OCI-M2 (cell line): ENCODE measurements at regions not wholly inside any gene's neighbourhood (a gene's known extent, or its start where the extent isn't known, plus 50 kb on each side); places are given as distances from the start of the nearest gene placed in this dataset.
"Not testable (repeated sequence)": the region's sequence is repeated elsewhere in the genome, so short reads cannot be mapped to it uniquely, and the experiment has no call there.

Source experiments
- DNase-seq: peaks from one replicate; lab custom pipeline; 2025; ENCODE audit not compliant: unreplicated experiment; lab: John Stamatoyannopoulos, UW

DNA sequence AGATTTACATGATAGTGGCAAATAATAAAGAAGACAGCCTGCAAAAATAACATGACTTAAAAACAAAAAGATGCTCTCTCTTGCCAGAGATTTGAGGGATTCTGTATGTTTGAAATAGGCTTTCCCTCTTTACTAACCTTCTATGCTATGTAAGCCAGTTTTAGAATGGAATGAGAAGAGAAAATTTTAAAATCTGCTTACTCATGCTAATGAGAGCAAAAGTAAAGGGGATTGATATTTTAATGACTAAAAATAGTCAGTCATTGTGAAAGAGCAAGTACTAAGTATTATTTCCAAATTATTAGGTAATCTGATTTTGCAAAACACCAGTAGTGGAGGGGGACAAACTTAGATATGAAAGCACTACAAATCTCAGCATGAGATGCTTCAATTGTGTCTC, 563.3 kb upstream of the ADGRB3 start:
- DNase-seq: no peak

- DNase-seq: no peak
Measured at GRCh38 chr6:68069921-68070710, 565.0 kb upstream of the ADGRB3 start.

DNA sequence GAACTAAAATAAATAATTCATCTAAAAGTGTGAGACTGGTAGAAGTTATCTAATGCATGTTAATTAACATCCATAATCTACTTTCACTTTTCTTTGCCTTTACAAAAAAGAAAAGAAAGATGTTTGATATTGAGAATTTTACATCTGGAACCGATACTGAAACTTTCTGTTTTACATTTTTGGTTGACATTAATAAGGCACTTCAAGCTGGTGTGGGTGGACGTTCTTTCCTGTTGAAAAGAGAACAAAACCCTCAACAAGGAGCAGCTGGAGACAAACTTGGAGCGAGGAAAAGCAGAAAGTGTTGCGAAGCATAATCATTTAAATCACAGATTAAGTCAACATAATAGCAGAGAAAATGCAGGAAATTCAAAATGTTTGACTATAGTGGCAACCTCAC, 575.2 kb upstream of the ADGRB3 start:
- DNase-seq: no peak

GRCh38 chr6:68059261-68059660, 575.8 kb upstream of the ADGRB3 start:
- DNase-seq: no peak

- DNase-seq: not testable (repeated sequence)
Measured at GRCh38 chr6:68056596-68056995, 578.5 kb upstream of the ADGRB3 start.

DNA sequence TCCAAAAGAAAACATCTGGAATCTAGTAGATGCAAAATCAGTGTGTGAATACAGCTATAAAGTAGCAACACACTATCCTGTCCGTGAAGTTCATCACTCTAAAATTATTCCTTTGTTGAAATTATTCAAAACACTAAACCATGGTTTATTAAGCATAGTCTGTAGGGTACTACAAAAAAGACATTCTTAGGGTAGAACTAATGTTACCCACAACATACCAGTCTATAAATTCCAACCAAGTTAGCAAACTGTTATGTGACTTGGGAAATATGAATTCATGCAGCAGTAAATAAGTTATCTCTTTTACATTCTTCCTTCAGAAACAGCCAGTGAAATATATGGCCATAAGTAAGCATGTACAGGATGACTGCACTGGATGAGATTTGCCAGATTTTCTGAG, 580.3 kb upstream of the ADGRB3 start:
- DNase-seq: no peak

GRCh38 chr6:68053805-68054373, 581.2 kb upstream of the ADGRB3 start:
- DNase-seq: no peak

DNA sequence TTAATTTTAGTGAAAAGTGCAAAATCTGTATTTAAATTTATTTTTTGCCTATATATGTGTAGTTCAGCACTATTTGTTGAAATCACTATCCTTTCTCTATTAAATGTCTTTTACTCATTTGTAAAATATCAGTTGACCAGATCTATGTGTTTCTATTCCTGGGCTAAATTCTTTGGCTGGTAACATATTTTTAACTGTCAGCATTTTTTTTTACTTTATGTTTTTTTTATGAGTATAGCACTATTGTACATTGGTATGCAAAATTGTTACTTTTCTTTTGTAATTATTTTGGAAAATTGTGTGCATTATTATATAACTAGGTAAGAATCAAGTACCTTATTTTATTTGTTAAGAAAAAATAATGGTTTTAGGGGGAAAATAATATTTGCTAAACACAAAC, 582.8 kb upstream of the ADGRB3 start:
- DNase-seq: no peak

- no peak for DNase-seq
Measured at GRCh38 chr6:68049562-68049961, 585.5 kb upstream of the ADGRB3 start.

DNA sequence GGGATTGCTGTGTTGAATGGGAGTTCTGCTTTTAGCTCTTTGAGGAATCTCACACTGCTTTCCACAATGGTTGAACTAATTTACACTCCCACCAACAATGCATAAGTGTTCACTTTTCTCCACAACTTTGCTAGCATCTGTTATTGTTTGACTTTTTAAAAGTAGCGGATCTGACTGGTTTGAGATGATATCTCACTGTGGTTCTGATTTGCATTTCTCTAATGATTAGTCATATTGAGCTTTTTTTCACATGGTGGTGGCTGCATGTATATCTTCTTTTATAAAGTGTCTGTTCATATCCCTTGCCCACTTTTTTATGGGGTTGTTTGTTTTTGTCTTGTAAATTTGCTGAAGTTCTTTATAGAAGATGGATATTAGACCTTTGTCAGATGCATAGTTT, 588.3 kb upstream of the ADGRB3 start:
- DNase-seq: no peak

DNA sequence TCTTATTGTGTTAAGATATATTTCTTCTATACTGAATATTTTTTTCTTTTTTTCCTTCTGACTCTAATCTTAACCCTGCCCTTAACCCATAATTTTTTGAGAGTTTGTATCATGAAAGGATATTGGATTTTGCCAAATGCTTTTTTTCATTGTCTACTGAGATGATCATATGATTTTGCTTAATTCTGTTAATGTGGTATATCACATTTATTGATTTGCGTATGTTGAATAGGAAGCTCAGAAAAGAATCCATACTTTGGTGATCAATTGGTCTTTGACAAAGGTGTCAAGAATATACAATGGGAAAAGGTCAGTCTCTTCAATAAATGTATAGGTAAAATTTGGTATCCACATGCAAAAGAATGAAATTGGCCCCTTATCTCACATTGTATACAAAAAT, 588.8 kb upstream of the ADGRB3 start:
- DNase-seq: no peak

DNA sequence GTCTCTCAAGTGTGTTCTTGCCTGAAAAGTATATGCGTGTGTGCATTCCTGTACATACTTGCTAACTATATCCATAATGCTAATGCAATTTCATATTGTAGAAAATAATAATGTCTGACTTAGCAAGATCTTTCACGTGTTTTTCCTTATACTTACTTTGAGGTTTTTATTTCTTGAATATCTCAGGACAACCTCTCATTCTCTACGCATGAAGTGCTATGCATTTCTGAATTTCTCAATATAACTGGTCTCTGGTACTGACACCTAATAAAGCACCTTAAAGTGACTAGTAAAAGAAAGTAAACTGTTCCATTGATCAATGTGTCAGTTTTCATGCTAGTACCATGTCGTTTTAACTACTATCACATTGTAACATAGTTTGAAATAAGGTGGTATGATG, 589.9 kb upstream of the ADGRB3 start:
- DNase-seq: no peak

DNA sequence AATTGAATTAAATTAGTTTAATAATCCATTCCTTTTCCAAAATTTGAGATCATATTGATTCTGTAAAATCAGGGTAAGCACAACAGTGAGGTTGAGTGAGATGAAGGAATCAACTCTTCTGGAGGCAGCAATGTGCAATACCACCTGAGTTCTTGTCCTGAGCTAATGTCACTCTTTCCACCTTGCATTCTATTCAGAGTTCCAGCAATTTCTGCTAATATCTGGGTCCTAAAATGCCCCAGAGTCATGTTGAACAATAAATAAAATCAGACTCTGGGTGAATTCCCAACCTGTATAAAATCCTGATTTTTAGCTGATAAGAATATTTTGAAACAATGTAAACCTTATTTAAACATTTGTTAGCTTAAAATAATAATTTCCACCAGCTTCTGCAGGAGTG, 590.8 kb upstream of the ADGRB3 start:
- no peak for DNase-seq

DNA sequence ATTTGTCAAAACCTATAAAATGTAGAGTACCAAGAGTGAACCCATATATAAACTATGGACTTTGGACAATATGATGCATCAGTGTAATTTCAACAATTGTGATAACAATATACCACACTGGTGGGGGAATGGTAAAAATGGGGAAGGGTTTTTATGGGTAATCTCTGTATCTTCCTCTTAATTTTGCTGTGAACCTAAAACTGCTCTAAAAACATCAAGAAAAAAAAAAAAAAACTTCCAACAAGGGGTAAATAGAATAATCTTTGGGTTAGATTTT, 592.0 kb upstream of the ADGRB3 start:
- no peak for DNase-seq

DNA sequence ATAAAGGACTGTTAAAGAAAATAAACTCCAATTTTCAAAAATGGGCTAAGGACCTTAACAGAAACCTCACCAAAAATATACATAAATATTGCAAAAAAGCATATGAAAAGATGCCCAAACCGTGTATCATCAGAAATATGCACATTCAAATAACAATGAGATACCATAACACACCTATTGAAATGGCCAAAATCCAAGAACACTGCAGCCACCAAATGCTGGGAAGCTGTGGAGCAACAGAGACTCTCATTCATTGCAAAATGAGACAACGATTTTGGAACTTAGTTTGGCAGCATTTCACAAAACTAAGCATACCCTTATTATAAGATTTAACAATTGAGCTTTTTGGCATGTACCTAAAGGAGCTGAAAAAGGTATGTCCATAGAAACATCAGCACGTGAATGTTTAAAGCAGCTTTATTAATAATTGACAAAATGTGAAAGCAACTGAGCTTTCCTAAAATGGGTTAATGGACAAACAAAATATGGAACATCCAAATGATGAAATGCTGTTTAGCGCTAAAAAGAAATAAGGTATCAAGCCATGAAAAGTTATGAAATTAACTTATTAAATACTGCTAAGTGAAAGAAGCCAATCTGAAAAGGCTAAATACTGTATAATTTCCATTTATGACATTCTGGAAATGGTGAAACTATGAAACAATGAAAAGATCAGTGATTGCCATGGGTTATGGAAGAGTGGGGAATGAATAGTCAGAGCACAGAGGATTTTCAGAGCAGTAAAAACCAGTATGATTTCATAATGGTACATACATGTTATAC, 592.6 kb upstream of the ADGRB3 start:
- no peak for DNase-seq

GRCh38 chr6:68040780-68041179, 594.3 kb upstream of the ADGRB3 start:
- no peak for DNase-seq

- DNase-seq: no peak
Measured at GRCh38 chr6:68040312-68040778, 594.7 kb upstream of the ADGRB3 start.

DNA sequence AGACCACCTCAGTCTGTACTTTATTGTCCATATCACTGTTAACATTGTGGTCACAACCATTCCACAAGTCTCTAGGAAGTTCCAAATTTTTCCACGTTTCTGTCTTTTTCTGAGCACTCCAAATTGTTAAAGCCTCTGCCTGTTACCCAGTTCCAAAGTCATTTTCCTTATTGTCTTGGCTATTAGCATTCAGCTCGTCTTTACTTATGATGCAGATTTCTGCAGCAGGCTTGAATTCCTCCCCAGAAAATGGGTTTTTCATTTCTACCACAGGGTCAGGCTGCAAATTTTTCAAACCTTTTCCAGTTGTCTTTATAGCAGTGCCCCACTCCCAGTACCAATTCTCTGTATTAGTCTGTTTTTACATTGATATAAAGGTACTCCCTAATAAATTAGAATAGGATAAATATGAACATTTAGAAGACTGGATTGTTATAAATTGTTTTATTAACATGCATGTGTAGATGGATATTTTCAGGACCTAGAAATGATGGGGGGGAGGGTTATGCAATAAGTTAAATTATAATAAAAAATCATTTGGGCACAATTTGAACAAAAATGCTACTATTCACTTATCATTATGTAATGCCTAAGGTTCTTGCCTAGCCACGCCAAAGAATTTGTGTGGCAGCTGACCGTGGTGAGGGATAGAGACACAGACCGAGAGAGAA, 595.3 kb upstream of the ADGRB3 start:
- no peak for DNase-seq

DNA sequence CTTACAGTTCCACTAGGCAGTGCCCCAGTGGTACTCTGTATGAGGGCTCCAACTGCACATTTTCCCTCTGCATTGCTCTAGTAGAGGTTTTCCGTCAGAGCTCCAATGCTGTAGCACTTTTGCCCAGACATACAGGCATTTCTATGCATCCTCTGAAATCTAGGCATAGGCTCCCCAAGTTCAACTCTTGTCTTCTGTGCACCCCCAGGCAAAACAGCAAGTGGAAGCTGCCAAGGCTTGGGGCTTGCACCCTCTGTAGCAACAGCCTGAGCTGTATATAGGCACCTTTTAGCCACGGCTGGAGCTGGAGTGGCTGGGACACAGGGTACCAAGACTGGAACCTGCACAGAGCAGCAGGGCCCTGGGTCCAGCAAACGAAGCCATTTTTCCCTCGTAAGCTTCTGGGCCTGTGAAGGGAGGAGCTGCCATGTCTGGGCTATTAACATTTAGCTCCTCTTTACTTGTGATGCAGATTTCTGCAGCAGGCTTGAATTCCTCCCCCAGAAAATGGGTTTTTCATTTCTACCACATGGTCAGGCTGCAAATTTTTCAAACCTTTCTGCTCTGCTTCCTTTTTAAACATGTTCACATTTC, 596.2 kb upstream of the ADGRB3 start:
- no peak for DNase-seq

DNA sequence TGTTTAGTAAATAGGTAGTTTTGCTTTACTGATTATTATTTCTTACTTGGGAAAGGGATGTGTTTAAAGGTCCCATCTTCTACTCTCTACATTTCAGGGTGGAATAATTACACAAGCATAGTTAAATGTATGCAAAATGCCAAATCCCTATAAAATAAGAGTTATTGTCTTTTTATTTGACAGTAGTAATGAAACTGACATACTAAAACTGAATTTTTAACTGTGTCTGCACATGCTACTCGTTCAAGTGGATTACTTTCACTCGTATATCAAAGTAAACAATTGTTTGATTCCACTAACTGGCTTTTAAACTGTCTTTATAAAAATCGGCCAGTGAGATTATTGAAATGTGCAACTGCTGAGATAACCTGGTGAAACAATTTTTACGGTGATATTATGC, 602.9 kb upstream of the ADGRB3 start:
- DNase-seq: no peak

DNA sequence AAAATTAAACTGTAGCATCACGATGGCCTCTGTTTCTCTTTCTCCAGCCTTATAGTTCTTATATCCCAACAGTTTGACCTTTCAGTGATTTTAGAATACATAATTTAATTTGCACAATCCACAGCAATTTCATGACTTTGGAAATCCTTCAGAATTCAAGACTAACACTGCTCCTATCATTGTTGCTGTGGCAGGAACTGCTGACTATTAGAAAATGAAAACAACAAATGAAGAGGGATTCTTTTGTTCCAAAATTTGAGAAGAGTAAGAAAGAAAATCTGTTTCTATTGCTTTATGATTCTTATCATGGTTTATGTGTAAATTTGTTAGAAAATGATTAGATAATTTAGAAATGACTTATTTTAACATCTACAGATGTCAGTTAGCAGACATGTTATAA, 604.0 kb upstream of the ADGRB3 start:
- no peak for DNase-seq
